GM13977 (cell line): ENCODE measurements at regions not wholly inside any gene's neighbourhood (a gene's known extent, or its start where the extent isn't known, plus 50 kb on each side); places are given as distances from the start of the nearest gene placed in this dataset.

Experiments
- DNase-seq: peaks from one replicate; pipeline ENCODE4 v3.0.0; 2012; ENCODE audit warnings: low spot score
- in situ Hi-C: fragments of 300-500 bp; cut with MboI; formaldehyde crosslinking; loops from one replicate; pipeline ENCODE4 v1.12.0; 2022; ENCODE audit warnings: low sequenced_read_pairs, low pct_unique_long_range_greater_than_20kb, mixed read lengths, inconsistent platforms; ENCODE audit not compliant: unreplicated experiment
- TF ChIP-seq, protein P1 (sequence below): IDR thresholded peaks from 2 replicates; pipeline ENCODE4 v1.5.1; 2012; ENCODE audit warnings: mild to moderate bottlenecking, control low read depth; ENCODE audit not compliant: insufficient read depth; ENCODE audit errors: extremely low read depth, missing control alignments

DNA sequence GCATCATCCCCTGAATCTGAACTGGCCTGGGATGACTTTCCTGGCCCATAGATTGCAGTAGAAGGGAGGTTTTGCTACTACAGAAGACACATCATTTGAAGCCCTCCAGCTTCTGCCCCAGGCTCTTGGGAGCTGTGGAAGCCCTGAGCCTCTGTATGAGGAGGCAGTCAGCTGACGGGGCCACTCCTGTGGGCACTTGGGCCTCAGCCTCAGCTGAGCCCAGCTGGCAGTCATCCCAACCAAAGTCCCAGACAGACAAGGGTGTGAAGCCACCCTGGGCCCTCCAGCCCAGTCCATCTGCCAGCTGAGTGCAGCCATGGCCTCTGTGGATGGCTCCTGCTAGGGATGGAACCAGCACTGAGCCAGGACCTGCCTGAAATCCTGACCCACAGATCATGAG is 502.3 kb upstream of the HS6ST1 start:
- DNase-seq, result no peak
- in situ Hi-C loops, result no loop called here
- TF ChIP-seq, protein P1, sequence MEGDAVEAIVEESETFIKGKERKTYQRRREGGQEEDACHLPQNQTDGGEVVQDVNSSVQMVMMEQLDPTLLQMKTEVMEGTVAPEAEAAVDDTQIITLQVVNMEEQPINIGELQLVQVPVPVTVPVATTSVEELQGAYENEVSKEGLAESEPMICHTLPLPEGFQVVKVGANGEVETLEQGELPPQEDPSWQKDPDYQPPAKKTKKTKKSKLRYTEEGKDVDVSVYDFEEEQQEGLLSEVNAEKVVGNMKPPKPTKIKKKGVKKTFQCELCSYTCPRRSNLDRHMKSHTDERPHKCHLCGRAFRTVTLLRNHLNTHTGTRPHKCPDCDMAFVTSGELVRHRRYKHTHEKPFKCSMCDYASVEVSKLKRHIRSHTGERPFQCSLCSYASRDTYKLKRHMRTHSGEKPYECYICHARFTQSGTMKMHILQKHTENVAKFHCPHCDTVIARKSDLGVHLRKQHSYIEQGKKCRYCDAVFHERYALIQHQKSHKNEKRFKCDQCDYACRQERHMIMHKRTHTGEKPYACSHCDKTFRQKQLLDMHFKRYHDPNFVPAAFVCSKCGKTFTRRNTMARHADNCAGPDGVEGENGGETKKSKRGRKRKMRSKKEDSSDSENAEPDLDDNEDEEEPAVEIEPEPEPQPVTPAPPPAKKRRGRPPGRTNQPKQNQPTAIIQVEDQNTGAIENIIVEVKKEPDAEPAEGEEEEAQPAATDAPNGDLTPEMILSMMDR, result no peak

DNA sequence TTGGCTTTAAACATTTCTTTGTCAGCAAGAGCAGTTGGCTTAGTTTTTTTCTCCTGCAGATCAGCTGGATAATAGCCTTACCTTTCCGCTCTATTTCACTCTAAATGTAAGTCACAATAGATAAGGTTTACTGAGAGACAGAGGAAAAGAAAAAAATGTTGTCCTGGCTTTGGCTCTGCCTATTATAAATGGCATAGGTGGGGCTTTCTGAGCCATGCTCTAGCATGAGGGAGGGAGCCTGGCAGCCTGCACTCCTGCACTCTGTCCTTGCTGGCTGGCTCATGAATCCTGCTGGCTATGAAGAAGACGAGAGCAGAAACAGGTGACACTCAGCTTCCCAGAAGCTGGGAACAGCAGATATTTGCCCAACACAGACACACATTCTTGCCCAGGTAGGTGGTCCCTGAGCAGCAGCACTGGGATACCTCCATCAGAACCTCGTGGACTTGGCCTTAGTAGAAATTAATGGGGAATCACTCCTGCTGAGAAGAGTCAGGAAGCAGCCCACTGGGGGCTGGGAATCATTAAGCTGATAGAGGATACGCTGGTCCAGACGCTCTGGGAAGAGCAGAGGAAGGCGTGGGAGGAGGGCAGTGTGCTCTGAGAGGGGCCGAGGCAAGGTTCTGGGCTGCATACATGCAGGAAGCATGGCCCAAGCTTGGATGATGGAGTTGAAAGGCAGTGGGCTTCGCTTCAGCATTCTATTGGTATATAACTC is 514.4 kb upstream of the HS6ST1 start:
- in situ Hi-C loops, result no loop called here
- TF ChIP-seq, protein P1, result no peak
- DNase-seq, result no peak

DNA sequence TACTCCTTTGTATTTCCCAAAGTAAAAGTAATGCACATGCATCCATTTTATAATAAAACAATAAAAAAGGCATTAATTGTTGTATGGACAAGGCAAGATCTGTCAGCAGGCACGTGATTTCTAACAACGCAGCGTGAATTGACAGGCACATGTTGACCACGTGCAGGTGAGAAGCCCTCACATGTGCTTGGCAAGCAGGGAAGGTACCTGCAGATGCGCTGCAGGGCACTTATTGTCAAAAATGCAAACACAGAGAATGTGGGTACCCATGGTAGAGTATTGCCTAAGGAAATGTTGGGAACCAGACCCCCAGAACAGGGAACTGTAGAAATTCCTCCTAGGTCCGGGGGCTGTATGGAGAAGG is 515.0 kb upstream of the HS6ST1 start:
- in situ Hi-C loops, result no loop called here
- no peak for DNase-seq
- TF ChIP-seq, protein P1, result no peak

DNA sequence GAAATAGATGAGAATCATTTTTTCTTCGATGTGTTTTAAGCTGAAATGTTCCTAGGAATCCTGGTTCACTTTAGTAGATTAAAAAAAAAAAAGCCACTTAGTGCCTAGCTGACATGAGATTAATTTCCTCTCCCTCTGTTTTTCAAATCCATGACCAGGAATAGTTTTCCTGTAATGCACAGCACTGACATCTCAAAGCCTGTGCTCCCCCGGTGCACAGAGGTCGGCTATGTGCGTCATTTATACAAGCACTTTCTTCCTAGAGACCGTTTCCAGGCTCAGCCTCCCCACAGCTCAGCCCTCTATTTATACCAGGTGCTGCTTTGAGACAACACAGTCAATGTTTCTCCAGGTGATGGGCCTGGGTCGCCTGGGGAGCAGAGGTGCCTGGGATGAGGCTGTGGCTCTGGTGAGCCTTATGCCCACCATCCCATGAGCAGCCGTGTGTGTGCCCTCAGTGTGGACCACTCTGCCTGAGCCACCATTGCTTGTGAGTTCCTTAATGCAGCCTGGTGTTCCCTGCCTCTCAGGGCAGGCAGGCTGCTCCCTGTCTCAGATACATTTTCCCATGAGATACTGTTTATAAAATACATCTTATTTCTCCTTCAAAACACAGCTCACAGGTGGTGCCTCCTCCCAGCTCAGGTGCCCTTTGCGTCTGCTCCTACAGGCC is 515.7 kb upstream of the HS6ST1 start:
- in situ Hi-C loops, result no loop called here
- TF ChIP-seq, protein P1, result no peak
- no peak for DNase-seq

DNA sequence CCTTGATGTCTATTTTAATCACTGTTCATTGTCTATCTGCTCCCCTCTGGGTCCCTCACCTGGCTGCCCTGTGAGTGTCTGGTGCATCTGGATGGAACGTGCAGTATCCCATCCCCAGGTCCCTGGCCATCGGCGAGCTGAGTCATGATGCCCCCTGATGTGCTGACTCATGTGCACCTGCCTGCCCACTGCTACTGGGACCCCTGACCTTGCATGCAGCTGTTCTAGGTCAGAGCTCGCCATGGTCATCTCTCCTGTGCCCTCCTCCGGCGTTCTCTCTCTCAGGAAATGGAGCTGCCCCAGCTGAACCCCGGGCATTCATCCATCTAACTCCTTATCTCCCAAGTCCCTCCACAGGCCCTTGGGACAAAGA is 516.2 kb upstream of the HS6ST1 start:
- no peak for DNase-seq
- in situ Hi-C loops, result no loop called here
- TF ChIP-seq, protein P1, result no peak

DNA sequence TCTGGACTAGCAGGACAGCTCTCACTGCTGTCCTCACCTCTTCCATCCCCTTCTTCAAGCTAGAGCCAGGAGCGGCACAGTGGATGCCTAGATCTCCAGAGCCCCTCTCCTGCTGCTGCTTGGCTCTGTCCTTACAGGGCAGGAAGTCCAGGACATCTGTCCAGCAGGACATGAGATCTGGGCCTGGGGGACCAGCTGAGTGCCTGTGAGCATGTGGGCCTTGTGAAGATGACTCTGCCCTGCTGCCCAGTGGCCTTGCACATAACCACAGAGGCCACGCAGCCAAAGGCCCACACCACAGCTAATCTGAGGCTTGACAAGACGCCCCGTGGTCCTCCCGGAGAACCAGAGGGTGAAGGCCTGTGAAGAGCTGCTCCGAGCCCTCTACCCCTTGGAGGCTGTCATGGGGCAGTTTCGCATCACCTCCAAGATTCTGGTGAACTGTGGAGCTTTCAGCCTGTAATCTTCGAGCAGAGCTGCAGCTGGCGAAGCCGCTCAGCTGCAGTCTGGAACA is 516.7 kb upstream of the HS6ST1 start:
- TF ChIP-seq, protein P1, result no peak
- no peak for DNase-seq
- in situ Hi-C loops, result no loop called here
